ENCODE measurements at regions not wholly inside any gene's neighbourhood (a gene's known extent, or its start where the extent isn't known, plus 50 kb on each side); places are given as distances from the start of the nearest gene placed in this dataset.

- DNase-seq (ENCODE audit: low read depth, low spot score): no peak
- in situ Hi-C loops (cut with HindIII; ENCODE audit: low pct_unique_long_range_greater_than_20kb, low sequenced_read_pairs): no loop called here
These were observed 54.5 kb upstream of the BOC start for GRCh38 chr3:113156816-113157333.

DNA sequence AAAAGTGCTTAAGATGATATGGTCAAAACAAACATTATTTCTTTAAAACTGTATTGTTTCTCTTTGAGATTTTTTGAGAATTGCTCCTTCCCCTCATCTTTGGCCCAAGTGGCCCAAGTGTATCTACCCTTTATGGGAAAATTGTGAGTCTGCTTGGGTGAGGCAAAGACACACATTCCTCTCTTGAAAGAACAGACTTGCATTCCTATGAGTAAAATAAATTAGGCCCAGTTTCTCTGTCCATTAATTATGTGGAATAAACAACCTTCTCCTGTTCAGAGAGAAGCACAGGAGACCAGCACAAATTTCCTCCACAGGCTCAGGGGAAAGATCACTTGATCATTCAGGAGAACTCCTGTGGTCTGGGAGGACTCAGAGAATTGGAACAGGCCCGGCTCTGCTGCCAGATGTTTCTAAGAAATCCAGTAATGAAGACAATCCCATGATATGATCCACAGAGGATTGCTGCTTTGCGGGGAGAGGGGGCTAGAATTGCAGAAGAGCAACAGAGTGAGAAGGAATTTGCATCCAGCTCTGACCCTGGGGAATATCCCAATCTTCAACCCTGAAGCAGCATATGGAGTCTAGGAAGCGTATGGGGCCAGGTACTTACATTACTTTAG, 53.8 kb upstream of the BOC start:
- no peak for DNase-seq (ENCODE audit: low read depth, low spot score)
- in situ Hi-C loops (cut with HindIII; ENCODE audit: low pct_unique_long_range_greater_than_20kb, low sequenced_read_pairs): no loop called here

DNA sequence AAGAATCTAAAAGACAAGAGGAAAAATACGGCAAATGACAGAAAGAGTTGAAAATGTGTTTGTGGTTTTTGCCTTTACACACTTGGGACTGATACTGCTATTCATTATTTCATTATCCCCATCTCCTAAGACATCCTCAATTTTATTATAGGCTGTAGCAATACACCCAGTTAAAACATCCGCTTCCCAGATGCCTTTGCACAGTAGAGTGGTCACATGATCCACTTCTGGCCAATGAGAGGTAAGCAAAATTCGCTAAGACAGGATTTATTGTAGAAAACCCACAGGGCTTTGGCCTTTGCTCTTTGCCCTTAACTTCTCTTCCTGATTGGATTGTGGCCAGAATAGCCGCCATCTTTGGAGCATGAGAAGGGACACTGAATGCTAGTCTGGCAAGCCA, 53.2 kb upstream of the BOC start:
- in situ Hi-C loops (cut with HindIII; ENCODE audit: low pct_unique_long_range_greater_than_20kb, low sequenced_read_pairs): no loop called here
- no peak for DNase-seq (ENCODE audit: low read depth, low spot score)

Data from SK-MEL-5 (cell line).